Muscle of leg (tissue), 3 donors: ENCODE measurements at regions not wholly inside any gene's neighbourhood (a gene's known extent, or its start where the extent isn't known, plus 50 kb on each side); places are given as distances from the start of the nearest gene placed in this dataset.
A peak's percentile ranks its signal among the peaks of the same experiment; 100 is the strongest.

Experiments used
- DNase-seq: peaks from one replicate; pipeline ENCODE4 v3.0.0; 2013
- H3K27ac ChIP-seq: one replicate; pipeline ENCODE4 v1.5.1; 2013; ENCODE audit warnings: mild to moderate bottlenecking, low read length, control low read depth
- H3K27me3 ChIP-seq: one replicate; pipeline ENCODE4 v1.6.1; 2013; ENCODE audit warnings: low read length; ENCODE audit not compliant: control insufficient read depth, insufficient read depth
- H3K36me3 ChIP-seq: one replicate; pipeline ENCODE4 v1.6.1; 2013; ENCODE audit warnings: low read length; ENCODE audit not compliant: control insufficient read depth, insufficient read depth
- H3K4me1 ChIP-seq: one replicate; pipeline ENCODE4 v1.6.1; 2013; ENCODE audit warnings: low read length; ENCODE audit not compliant: control insufficient read depth, insufficient read depth
- H3K4me3 ChIP-seq: one replicate; pipeline ENCODE4 v1.5.1; 2013; ENCODE audit warnings: low read length, control low read depth
- H3K9me3 ChIP-seq: replicated peaks from 2 replicates; pipeline ENCODE4 v1.6.1; 2013; ENCODE audit warnings: low read depth, low read length; ENCODE audit not compliant: control insufficient read depth
- WGBS: methylation state at CpG from one replicate; pipeline ENCODE4 v1.1.5; 2013; ENCODE audit warnings: missing lambda C conversion rate; ENCODE audit not compliant: insufficient coverage; 5-methylcytosine and 5-hydroxymethylcytosine counted together

GRCh38 chr6:48194596-48195295, 83.7 kb upstream of the PTCHD4 start:
- WGBS = 82% methylated on average over 5 of the region's 7 CpGs
- H3K36me3 ChIP-seq = no peaks in the 10 kb centered on the region
- DNase-seq = no peak
- no peaks in the 10 kb centered on the region for H3K9me3 ChIP-seq
- H3K4me3 ChIP-seq = no peak overlapping the region
- H3K27ac ChIP-seq = no peak overlapping the region
- H3K27me3 ChIP-seq = no peaks in the 10 kb centered on the region
- H3K4me1 ChIP-seq = no peaks in the 10 kb centered on the region

GRCh38 chr6:48188158-48188557, 77.2 kb upstream of the PTCHD4 start:
- no peaks in the 10 kb centered on the region for H3K9me3 ChIP-seq
- H3K4me1 ChIP-seq = no peaks in the 10 kb centered on the region
- no peaks in the 10 kb centered on the region for H3K36me3 ChIP-seq
- no peak for DNase-seq
- no peak overlapping the region for H3K4me3 ChIP-seq
- H3K27me3 ChIP-seq = no peaks in the 10 kb centered on the region
- no CpG with 5 or more reads among the region's 2 CpGs for WGBS
- H3K27ac ChIP-seq = no peak overlapping the region

- H3K9me3 ChIP-seq = no peaks in the 10 kb centered on the region
- H3K4me3 ChIP-seq = no peak overlapping the region
- DNase-seq = no peak
- no peaks in the 10 kb centered on the region for H3K4me1 ChIP-seq
- H3K27ac ChIP-seq = no peak overlapping the region
- 100% methylated on average over 1 of the region's 1 CpG for WGBS
- H3K36me3 ChIP-seq = no peaks in the 10 kb centered on the region
- H3K27me3 ChIP-seq = no peaks in the 10 kb centered on the region
These were observed 75.7 kb upstream of the PTCHD4 start for GRCh38 chr6:48186746-48187145.

- H3K9me3 ChIP-seq = no peaks in the 10 kb centered on the region
- DNase-seq = peak; percentile 5
- H3K27me3 ChIP-seq = no peaks in the 10 kb centered on the region
- H3K4me1 ChIP-seq = no peaks in the 10 kb centered on the region
- H3K27ac ChIP-seq = no peak overlapping the region
- H3K4me3 ChIP-seq = no peak overlapping the region
- H3K36me3 ChIP-seq = no peaks in the 10 kb centered on the region
These were observed 73.7 kb upstream of the PTCHD4 start for GRCh38 chr6:48184648-48185047.

GRCh38 chr6:48183811-48184605, 73.0 kb upstream of the PTCHD4 start:
- Histone ChIP-seq H3K9me3 (no peaks in the 10 kb centered on the region), H3K4me3 (no peak overlapping the region), H3K27ac (no peak overlapping the region), H3K27me3 (no peaks in the 10 kb centered on the region), H3K36me3 (no peaks in the 10 kb centered on the region), H3K4me1 (no peaks in the 10 kb centered on the region)
- no peak for DNase-seq
- 83% methylated on average over 1 of the region's 4 CpGs for WGBS

GRCh38 chr6:48183178-48183577, 72.2 kb upstream of the PTCHD4 start:
- WGBS = no CpG with 5 or more reads among the region's 1 CpG
- H3K4me1 ChIP-seq = no peaks in the 10 kb centered on the region
- no peaks in the 10 kb centered on the region for H3K9me3 ChIP-seq
- H3K4me3 ChIP-seq = no peak overlapping the region
- H3K27ac ChIP-seq = no peak overlapping the region
- DNase-seq = no peak
- no peaks in the 10 kb centered on the region for H3K36me3 ChIP-seq
- no peaks in the 10 kb centered on the region for H3K27me3 ChIP-seq

- no CpG with 5 or more reads among the region's 2 CpGs for WGBS
- no peaks in the 10 kb centered on the region for H3K4me1 ChIP-seq
- no peak for DNase-seq
- no peak overlapping the region for H3K27ac ChIP-seq
- H3K9me3 ChIP-seq = no peaks in the 10 kb centered on the region
- no peaks in the 10 kb centered on the region for H3K36me3 ChIP-seq
- no peak overlapping the region for H3K4me3 ChIP-seq
- no peaks in the 10 kb centered on the region for H3K27me3 ChIP-seq
These were observed 67.7 kb upstream of the PTCHD4 start for GRCh38 chr6:48178700-48179099.

GRCh38 chr6:48177786-48178185, 66.8 kb upstream of the PTCHD4 start:
- Histone ChIP-seq H3K4me1 (no peaks in the 10 kb centered on the region), H3K27me3 (no peaks in the 10 kb centered on the region), H3K9me3 (no peaks in the 10 kb centered on the region), H3K4me3 (no peak overlapping the region), H3K36me3 (no peaks in the 10 kb centered on the region), H3K27ac (no peak overlapping the region)
- no peak for DNase-seq
- WGBS = no CpG with 5 or more reads among the region's 3 CpGs

- WGBS = no CpG with 5 or more reads among the region's 6 CpGs
- Histone ChIP-seq H3K4me1 (no peaks in the 10 kb centered on the region), H3K36me3 (no peaks in the 10 kb centered on the region), H3K27ac (no peak overlapping the region), H3K4me3 (no peak overlapping the region), H3K9me3 (no peaks in the 10 kb centered on the region), H3K27me3 (no peaks in the 10 kb centered on the region)
- DNase-seq = peak; percentile 5
These were observed 65.8 kb upstream of the PTCHD4 start for GRCh38 chr6:48176645-48177308.

- no peak for DNase-seq
- Histone ChIP-seq H3K4me1 (no peaks in the 10 kb centered on the region), H3K36me3 (no peaks in the 10 kb centered on the region), H3K27ac (no peak overlapping the region), H3K27me3 (no peaks in the 10 kb centered on the region), H3K4me3 (no peak overlapping the region), H3K9me3 (no peaks in the 10 kb centered on the region)
- no CpG with 5 or more reads among the region's 1 CpG for WGBS
These were observed 58.6 kb upstream of the PTCHD4 start for GRCh38 chr6:48169635-48170034.
